ENCODE measurements at regions not wholly inside any gene's neighbourhood (a gene's known extent, or its start where the extent isn't known, plus 50 kb on each side); places are given as distances from the start of the nearest gene placed in this dataset.

DNA sequence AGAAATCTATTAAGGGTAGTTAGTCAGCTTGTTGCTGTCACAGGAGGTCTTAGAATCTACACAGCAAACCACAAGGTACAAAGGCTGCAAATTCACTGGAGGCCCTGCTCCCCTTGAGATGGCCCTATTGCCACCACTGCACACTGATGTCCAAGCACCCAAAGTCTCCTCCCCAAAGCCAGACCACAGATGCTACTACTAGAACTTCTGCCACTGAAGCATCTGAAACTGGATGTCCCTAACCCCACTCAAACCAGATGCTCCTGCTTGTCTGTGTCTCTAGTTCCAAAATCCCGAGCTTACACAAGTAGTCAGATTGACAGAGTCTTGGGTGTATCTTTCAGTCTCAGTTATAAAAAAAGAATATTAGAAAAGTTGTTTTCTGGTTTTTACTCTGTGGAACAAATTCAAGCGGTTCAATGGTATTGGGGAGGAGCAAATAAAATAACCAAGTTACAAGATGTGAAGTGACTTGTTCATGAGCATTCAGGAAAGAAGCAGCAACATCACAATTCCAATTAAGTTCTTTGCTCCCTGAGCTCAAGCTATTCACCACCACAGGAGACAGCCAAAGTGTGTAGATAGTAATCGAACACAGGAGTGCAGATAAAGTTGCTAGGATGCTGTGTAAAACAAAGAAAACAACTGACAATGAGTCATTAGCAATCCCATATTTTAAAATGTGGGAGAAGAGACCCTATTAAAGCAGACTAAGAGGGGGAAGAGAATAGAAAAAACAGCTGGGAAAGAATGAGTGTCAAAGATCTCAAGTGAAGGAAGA, 352.3 kb downstream of the PDGFC start:
- TF ChIP-seq, protein P1, sequence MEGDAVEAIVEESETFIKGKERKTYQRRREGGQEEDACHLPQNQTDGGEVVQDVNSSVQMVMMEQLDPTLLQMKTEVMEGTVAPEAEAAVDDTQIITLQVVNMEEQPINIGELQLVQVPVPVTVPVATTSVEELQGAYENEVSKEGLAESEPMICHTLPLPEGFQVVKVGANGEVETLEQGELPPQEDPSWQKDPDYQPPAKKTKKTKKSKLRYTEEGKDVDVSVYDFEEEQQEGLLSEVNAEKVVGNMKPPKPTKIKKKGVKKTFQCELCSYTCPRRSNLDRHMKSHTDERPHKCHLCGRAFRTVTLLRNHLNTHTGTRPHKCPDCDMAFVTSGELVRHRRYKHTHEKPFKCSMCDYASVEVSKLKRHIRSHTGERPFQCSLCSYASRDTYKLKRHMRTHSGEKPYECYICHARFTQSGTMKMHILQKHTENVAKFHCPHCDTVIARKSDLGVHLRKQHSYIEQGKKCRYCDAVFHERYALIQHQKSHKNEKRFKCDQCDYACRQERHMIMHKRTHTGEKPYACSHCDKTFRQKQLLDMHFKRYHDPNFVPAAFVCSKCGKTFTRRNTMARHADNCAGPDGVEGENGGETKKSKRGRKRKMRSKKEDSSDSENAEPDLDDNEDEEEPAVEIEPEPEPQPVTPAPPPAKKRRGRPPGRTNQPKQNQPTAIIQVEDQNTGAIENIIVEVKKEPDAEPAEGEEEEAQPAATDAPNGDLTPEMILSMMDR (IDR thresholded peaks at IDR 0.05): no peak
- no peak for TF ChIP-seq POLR2AphosphoS5 (IDR thresholded peaks at IDR 0.05)
- TF ChIP-seq EP300 (IDR thresholded peaks at IDR 0.05): no peak
- TF ChIP-seq POLR2A (IDR thresholded peaks at IDR 0.05): no peak

All from sigmoid colon (tissue), 4 donors.